NOMO-1 treated with DMSO at 0.1 percent for 48 hours (cell line): ENCODE measurements at regions not wholly inside any gene's neighbourhood (a gene's known extent, or its start where the extent isn't known, plus 50 kb on each side); places are given as distances from the start of the nearest gene placed in this dataset.

Experiments
- DNase-seq: peaks from one replicate; lab custom pipeline; 2025; ENCODE audit not compliant: unreplicated experiment; lab: John Stamatoyannopoulos, UW

GRCh38 chr16:66289986-66290385 lies 76.5 kb upstream of the CDH5 start:
- DNase-seq = no peak

GRCh38 chr16:66289051-66289680 lies 77.3 kb upstream of the CDH5 start:
- no peak for DNase-seq

GRCh38 chr16:66287926-66288325 lies 78.6 kb upstream of the CDH5 start:
- no peak for DNase-seq

- DNase-seq = no peak
Measured at GRCh38 chr16:66287416-66287815, 79.1 kb upstream of the CDH5 start.

- DNase-seq = no peak
Measured at GRCh38 chr16:66286527-66286926, 80.0 kb upstream of the CDH5 start.

GRCh38 chr16:66278604-66279262 lies 87.8 kb upstream of the CDH5 start:
- DNase-seq = no peak

- DNase-seq = no peak
Measured at GRCh38 chr16:66278111-66278531, 88.4 kb upstream of the CDH5 start.

GRCh38 chr16:66277311-66278070 lies 89.0 kb upstream of the CDH5 start:
- DNase-seq = no peak

- peak; percentile 3 for DNase-seq
Measured at GRCh38 chr16:66275775-66276428, 90.6 kb upstream of the CDH5 start.

GRCh38 chr16:66274335-66275110 lies 92.0 kb upstream of the CDH5 start:
- DNase-seq = peak; percentile 56

- no peak for DNase-seq
Measured at GRCh38 chr16:66273644-66274334, 92.7 kb upstream of the CDH5 start.

GRCh38 chr16:66273053-66273452 lies 93.4 kb upstream of the CDH5 start:
- DNase-seq = no peak

- no peak for DNase-seq
Measured at GRCh38 chr16:66272461-66272860, 94.0 kb upstream of the CDH5 start.

- DNase-seq = no peak
Measured at GRCh38 chr16:66271074-66272060, 95.1 kb upstream of the CDH5 start.

- peak; percentile 36 for DNase-seq
Measured at GRCh38 chr16:66270333-66270927, 96.1 kb upstream of the CDH5 start.

- no peak for DNase-seq
Measured at GRCh38 chr16:66269617-66270332, 96.7 kb upstream of the CDH5 start.

- DNase-seq = no peak
Measured at GRCh38 chr16:66267292-66268014, 99.0 kb upstream of the CDH5 start.
